Right lobe of liver (tissue), 6 donors: ENCODE measurements at regions not wholly inside any gene's neighbourhood (a gene's known extent, or its start where the extent isn't known, plus 50 kb on each side); places are given as distances from the start of the nearest gene placed in this dataset.

ENCODE experiments used
- ATAC-seq, 4 donors: fragments of 200-7000 bp; cut with Tn5 transposase; one replicate each; pipeline ENCODE4 v1.9.1; 2020; ENCODE audit warnings: mild to moderate bottlenecking in 4 of 4, moderate library complexity in 4 of 4
- DNase-seq, 3 donors: peaks; one replicate each; pipeline ENCODE4 v3.0.0-alpha.2; 2020
- H3K27ac ChIP-seq, 3 donors: fragments of 200-600 bp; one replicate each; pipeline ENCODE4 v1.8.0; 2022
- H3K27me3 ChIP-seq, 2 donors: fragments of 200-600 bp; one replicate each; pipeline ENCODE4 v1.8.0; 2022
- H3K36me3 ChIP-seq, 4 donors: fragments of 200-600 bp; sonication (generic) in 1 of 4; one replicate each; pipeline versions ENCODE4 v1.5.1 to v1.8.0; 2017 to 2022; ENCODE audit warnings: control low read depth in 1 of 4
- H3K4me1 ChIP-seq, 4 donors: fragments of 200-600 bp; sonication (generic) in 1 of 4; one replicate each; pipeline versions ENCODE4 v1.5.1 to v1.8.0; 2017 to 2022; ENCODE audit warnings: control low read depth in 1 of 4
- H3K4me3 ChIP-seq, 3 donors: fragments of 200-600 bp; one replicate each; pipeline ENCODE4 v1.8.0; 2022
- H3K9me3 ChIP-seq, 4 donors: fragments of 200-600 bp; sonication (generic) in 1 of 4; one replicate each; pipeline versions ENCODE4 v1.5.1 to v1.8.0; 2017 to 2022; ENCODE audit warnings: control low read depth in 1 of 4
- CTCF ChIP-seq, 4 donors: fragments of 200-600 bp in 3 of 4; fragments of 450-650 bp in 1 of 4; IDR thresholded peaks; one replicate each; pipeline versions ENCODE4 v1.5.1 to v1.8.0; 2016 to 2022; ENCODE audit warnings: antibody characterized with exemption in 4 of 4, mild to moderate bottlenecking in 2 of 4
- POLR2A ChIP-seq: fragments of 450-650 bp; IDR thresholded peaks from one replicate; pipeline ENCODE4 v1.6.1; 2017; ENCODE audit warnings: antibody characterized with exemption, mild to moderate bottlenecking
- WGBS: methylation state at CpG from one replicate; pipeline ENCODE4 v1.1.6; 2018; ENCODE audit warnings: low coverage, low lambda C conversion rate; ENCODE audit not compliant: insufficient coverage; ENCODE audit errors: missing lambda C conversion rate; 5-methylcytosine and 5-hydroxymethylcytosine counted together
- intact Hi-C, 2 donors: fragments of 100-400 bp; cut with DNase I; formaldehyde crosslinking; loops; one replicate each; pipeline versions ENCODE4 v1.11.2 to v1.14.1; 2022
- donor health status: DM: no; HTN: yes; CAD: no.
- donor health status: DM: no; HTN: no; CAD: no.
- donor health status: DM: no; HTN: no; CAD: no.
- donor health status: DM: no; HTN: yes; CAD: no.
- donor health status: DM: no; HTN: yes; CAD: no.

DNA sequence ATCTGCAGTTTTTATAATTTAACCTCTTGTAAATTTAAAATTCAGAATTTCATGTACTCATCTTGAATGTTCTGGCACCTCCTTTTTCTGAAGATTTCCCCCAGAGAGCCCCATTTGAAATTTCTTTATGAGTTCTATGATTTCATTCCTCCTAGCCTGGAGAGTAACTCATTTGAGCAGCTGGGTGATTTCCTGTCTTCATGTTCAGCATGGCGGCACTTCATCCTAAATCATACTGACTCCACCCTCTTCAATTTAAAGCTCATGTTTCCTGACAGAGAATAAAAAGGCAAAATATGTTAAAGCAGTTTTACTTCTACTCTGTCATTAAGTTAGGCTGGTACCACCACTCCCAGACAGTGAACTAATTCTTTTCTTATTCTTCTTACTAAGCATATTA is 250.9 kb upstream of the POU3F2 start:
- Histone ChIP-seq H3K9me3 (no peaks in the 10 kb centered on the region), H3K36me3 (no peaks in the 10 kb centered on the region), H3K4me1 (no peaks in the 10 kb centered on the region), H3K4me3 (no peak overlapping the region), H3K27me3 (no peaks in the 10 kb centered on the region), H3K27ac (no peak overlapping the region)
- intact Hi-C loops, result no loop called here
- no peak for DNase-seq
- 58% methylated on average over 1 of the region's 1 CpG for WGBS
- ATAC-seq, result no peak
- TF ChIP-seq CTCF (IDR thresholded peaks at IDR 0.05) (no peak), POLR2A (no peak)

DNA sequence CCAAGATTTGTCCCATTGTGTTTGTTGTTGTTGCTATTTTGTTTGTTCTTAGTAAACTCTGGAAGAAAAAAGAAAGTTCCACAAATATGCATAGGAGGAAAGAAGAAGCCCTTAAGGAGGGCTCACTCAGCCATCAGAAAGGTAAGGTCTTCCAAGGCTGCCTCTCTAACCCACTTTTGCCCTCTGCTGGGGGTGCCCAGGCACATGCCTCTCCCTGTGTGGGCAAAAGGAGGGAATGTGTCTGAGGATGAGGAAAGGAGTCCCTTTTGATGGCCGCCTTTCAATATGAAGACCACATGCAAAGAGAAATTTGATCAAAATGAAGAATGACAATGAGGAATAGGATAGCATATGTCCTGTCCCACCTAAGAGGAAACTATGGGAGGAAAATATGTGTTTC is 248.2 kb upstream of the POU3F2 start:
- TF ChIP-seq CTCF (IDR thresholded peaks at IDR 0.05) (no peak), POLR2A (no peak)
- WGBS, result 0% methylated on average over 1 of the region's 1 CpG

GRCh38 chr6:98587555-98587954 is 246.8 kb upstream of the POU3F2 start:
- 60% methylated on average over 4 of the region's 4 CpGs for WGBS
- Histone ChIP-seq H3K36me3 (no peaks in the 10 kb centered on the region), H3K27me3 (no peaks in the 10 kb centered on the region), H3K27ac (no peak overlapping the region), H3K9me3 (no peaks in the 10 kb centered on the region), H3K4me1 (no peaks in the 10 kb centered on the region), H3K4me3 (no peak overlapping the region)
- TF ChIP-seq POLR2A (no peak), CTCF (IDR thresholded peaks at IDR 0.05) (no peak)
- intact Hi-C loops, result no loop called here
- DNase-seq (no peak), ATAC-seq (no peak)

More for the DNA sequence above, 248.2 kb upstream of the POU3F2 start:
- ATAC-seq (no peak), DNase-seq (no peak)
- intact Hi-C loops, result no loop called here
- Histone ChIP-seq H3K4me3 (no peak overlapping the region), H3K27me3 (no peaks in the 10 kb centered on the region), H3K36me3 (no peaks in the 10 kb centered on the region), H3K27ac (no peak overlapping the region), H3K9me3 (no peaks in the 10 kb centered on the region), H3K4me1 (no peaks in the 10 kb centered on the region)

GRCh38 chr6:98589536-98589935 is 244.8 kb upstream of the POU3F2 start:
- DNase-seq (no peak), ATAC-seq (no peak)
- no peaks in the 10 kb centered on the region for H3K9me3 ChIP-seq
- TF ChIP-seq POLR2A (no peak), CTCF (IDR thresholded peaks at IDR 0.05) (no peak)
- no peaks in the 10 kb centered on the region for H3K4me1 ChIP-seq
- WGBS, result 36% methylated on average over 5 of the region's 5 CpGs
- H3K27me3 ChIP-seq, result no peaks in the 10 kb centered on the region
- H3K4me3 ChIP-seq, result no peak overlapping the region
- H3K36me3 ChIP-seq, result no peaks in the 10 kb centered on the region
- no peak overlapping the region for H3K27ac ChIP-seq
- intact Hi-C loops, result no loop called here

DNA sequence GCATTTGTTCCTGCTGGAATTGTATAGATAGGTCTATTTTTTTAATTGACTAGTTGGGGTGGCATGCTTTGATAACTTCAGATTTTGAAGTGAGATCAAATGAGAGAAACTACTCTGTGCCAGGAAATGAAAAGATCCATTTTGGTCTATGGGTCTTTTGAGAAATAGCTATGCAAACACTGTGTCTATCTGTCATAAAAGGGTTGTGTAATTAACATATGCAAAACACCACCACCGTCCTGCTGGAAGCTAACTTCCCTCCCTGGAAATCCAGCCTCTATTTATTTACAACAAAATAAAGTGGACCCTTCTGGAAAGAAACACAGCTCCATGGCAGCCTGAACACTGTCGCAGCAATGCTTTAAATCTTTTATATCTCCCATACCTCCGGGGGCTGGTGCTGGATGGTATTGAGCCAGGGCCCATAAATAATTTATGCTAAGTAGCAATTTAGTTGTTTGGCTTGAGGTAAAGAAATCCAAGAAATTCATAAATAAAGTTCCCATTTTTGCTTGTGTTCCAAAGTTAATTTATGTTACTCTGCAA is 244.2 kb upstream of the POU3F2 start:
- Histone ChIP-seq H3K4me1 (no peaks in the 10 kb centered on the region), H3K27me3 (no peaks in the 10 kb centered on the region), H3K4me3 (no peak overlapping the region), H3K9me3 (no peaks in the 10 kb centered on the region), H3K27ac (no peak overlapping the region), H3K36me3 (no peaks in the 10 kb centered on the region)
- no peak for TF ChIP-seq CTCF (IDR thresholded peaks at IDR 0.05)
- no peak for TF ChIP-seq POLR2A
- no peak for DNase-seq
- intact Hi-C loops, result no loop called here
- WGBS, result 70% methylated on average over 3 of the region's 3 CpGs
- no peak for ATAC-seq
